A549 (cell line): ENCODE measurements at regions not wholly inside any gene's neighbourhood (a gene's known extent, or its start where the extent isn't known, plus 50 kb on each side); places are given as distances from the start of the nearest gene placed in this dataset.

Experiments
- ATAC-seq, 2 experiments: fragments of 200-7000 bp in 1 of 2; fragments of >200 bp in 1 of 2; cut with Nextera tagmentation in 1 of 2; cut with Tn5 transposase in 1 of 2; 3 replicates each; pipeline versions ENCODE4 v1.8.0 to v1.9.1; 2018 to 2020; ENCODE audit warnings: mild to moderate bottlenecking in 1 of 2, moderate library complexity in 1 of 2
- CTCF ChIA-PET: fragments of 300-600 bp; sonication (Branson Sonifier 250); formaldehyde crosslinking; extraction: SDS; loops from one replicate; lab custom pipeline; 2021; ENCODE audit warnings: antibody characterized with exemption, inconsistent platforms; lab: Yijun Ruan, JAX
- POLR2A ChIA-PET: fragments of 350-600 bp; formaldehyde crosslinking; extraction: SDS; loops from one replicate; lab custom pipeline; 2021; ENCODE audit warnings: antibody characterized with exemption, inconsistent platforms; lab: Yijun Ruan, JAX
- DNase-seq, 2 experiments: peaks; one replicate each; pipeline versions ENCODE4 v3.0.0 to v3.0.0-alpha.2; 2011 to 2016; ENCODE audit warnings: low read depth in 1 of 2, low spot score in 1 of 2
- FAIRE-seq: peaks from 2 replicates; lab custom pipeline; 2011; peaks lifted over from hg19 to GRCh38; lab: Jason Lieb, UNC
- H3K27ac ChIP-seq, 2 experiments: fragments of >200 bp; sonication (Bioruptor Twin); formaldehyde crosslinking; 3 replicates each; pipeline ENCODE4 v1.5.1; 2016 to 2017
- H3K4me1 ChIP-seq: fragments of >200 bp; sonication (Bioruptor Twin); formaldehyde crosslinking; 3 replicates; pipeline ENCODE4 v1.6.1; 2016
- H3K4me2 ChIP-seq: fragments of >200 bp; sonication (Bioruptor Twin); formaldehyde crosslinking; 3 replicates; pipeline ENCODE4 v1.6.1; 2016
- H3K4me3 ChIP-seq: fragments of >200 bp; sonication (Bioruptor Twin); formaldehyde crosslinking; 3 replicates; pipeline ENCODE4 v1.5.1; 2016
- H3K9me3 ChIP-seq: fragments of >200 bp; sonication (Bioruptor Twin); formaldehyde crosslinking; 3 replicates; pipeline ENCODE4 v1.6.1; 2016
- ATOH8 ChIP-seq: fragments of 250-450 bp; sonication (Bioruptor Pico); IDR thresholded peaks from 2 replicates; pipeline ENCODE4 v1.5.0; 2020; ENCODE audit warnings: low read depth, mild to moderate bottlenecking, moderate library complexity
- BHLHE40 ChIP-seq: IDR thresholded peaks from 2 replicates; pipeline ENCODE4 v1.6.1; 2012; ENCODE audit warnings: low read depth, low read length, inconsistent platforms
- CBX2 ChIP-seq: fragments of 200-600 bp; sonication (generic); IDR thresholded peaks from 2 replicates; pipeline ENCODE4 v1.6.1; 2016; ENCODE audit warnings: low read depth, mild to moderate bottlenecking, borderline replicate concordance
- CBX8 ChIP-seq: fragments of 200-600 bp; sonication (generic); IDR thresholded peaks from 2 replicates; pipeline ENCODE4 v1.6.1; 2016
- CEBPB ChIP-seq, 2 experiments: fragments of >200 bp in 1 of 2; sonication (Bioruptor Twin) in 1 of 2; formaldehyde crosslinking in 1 of 2; IDR thresholded peaks; 2 replicates each; pipeline ENCODE4 v1.6.1; 2012 to 2016
- CHD2 ChIP-seq: fragments of 150-350 bp; IDR thresholded peaks from 2 replicates; pipeline ENCODE4 v1.6.1; 2014; ENCODE audit warnings: low read length; ENCODE audit not compliant: partially characterized antibody
- CHD4 ChIP-seq: fragments of 200-600 bp; sonication (generic); IDR thresholded peaks from 2 replicates; pipeline ENCODE4 v1.6.1; 2016; ENCODE audit warnings: antibody characterized with exemption, mild to moderate bottlenecking, borderline replicate concordance
- CTCF ChIP-seq: fragments of >200 bp; sonication (Bioruptor Twin); formaldehyde crosslinking; IDR thresholded peaks from 3 replicates; pipeline ENCODE4 v1.5.1; 2016
- EHMT2 ChIP-seq: fragments of 200-600 bp; sonication (generic); IDR thresholded peaks from 2 replicates; pipeline ENCODE4 v1.6.1; 2016; ENCODE audit warnings: antibody characterized with exemption, low read depth, mild to moderate bottlenecking, moderate library complexity
- GATA3 ChIP-seq: IDR thresholded peaks from 2 replicates; pipeline ENCODE4 v1.6.1; 2012; ENCODE audit warnings: borderline replicate concordance
- HDAC2 ChIP-seq: fragments of 200-600 bp; sonication (generic); IDR thresholded peaks from 2 replicates; pipeline ENCODE4 v1.6.1; 2016
- HEYL ChIP-seq: fragments of 250-450 bp; sonication (Bioruptor Pico); IDR thresholded peaks from 2 replicates; pipeline ENCODE4 v1.8.0; 2021; ENCODE audit warnings: mild to moderate bottlenecking, moderate library complexity
- HOXA7 ChIP-seq: fragments of 250-450 bp; sonication (Bioruptor Pico); IDR thresholded peaks from 2 replicates; pipeline ENCODE4 v1.5.0; 2020; ENCODE audit warnings: mild to moderate bottlenecking, moderate library complexity
- JUN ChIP-seq, 2 experiments: fragments of >200 bp; sonication (Bioruptor Twin); formaldehyde crosslinking; IDR thresholded peaks; 2 replicates in 1 of 2; 3 replicates in 1 of 2; pipeline ENCODE4 v1.6.1; 2016 to 2017
- JUNB ChIP-seq: fragments of >200 bp; sonication (Bioruptor Twin); formaldehyde crosslinking; IDR thresholded peaks from 2 replicates; pipeline ENCODE4 v1.6.1; 2016
- MAFK ChIP-seq: fragments of 450-650 bp; IDR thresholded peaks from 2 replicates; pipeline ENCODE4 v1.6.1; 2014; ENCODE audit not compliant: partially characterized antibody
- MYC ChIP-seq: IDR thresholded peaks from 2 replicates; pipeline ENCODE4 v1.6.1; 2012; ENCODE audit warnings: mild to moderate bottlenecking, inconsistent platforms, low read length, improper control_type of control experiment, borderline replicate concordance
- NFE2L2 ChIP-seq: fragments of 150-350 bp; conservative IDR thresholded peaks from 2 replicates; pipeline ENCODE4 v1.6.1; 2014; ENCODE audit warnings: low read length
- POLR2A ChIP-seq: IDR thresholded peaks from 2 replicates; pipeline ENCODE4 v1.6.1; 2012; ENCODE audit warnings: mild to moderate bottlenecking, low read length
- POLR2AphosphoS2 ChIP-seq: conservative IDR thresholded peaks from 2 replicates; pipeline ENCODE4 v1.6.1; 2012; ENCODE audit warnings: low read length, improper control_type of control experiment, inconsistent platforms
- RARB ChIP-seq: fragments of 250-450 bp; sonication (Bioruptor Pico); IDR thresholded peaks from 2 replicates; pipeline ENCODE4 v1.8.0; 2021; ENCODE audit warnings: mild to moderate bottlenecking, moderate library complexity
- REST ChIP-seq: fragments of 200-600 bp; sonication (generic); IDR thresholded peaks from 2 replicates; pipeline ENCODE4 v1.6.1; 2016; ENCODE audit warnings: antibody characterized with exemption, mild to moderate bottlenecking, moderate library complexity
- RFX5 ChIP-seq: fragments of 450-650 bp; IDR thresholded peaks from 2 replicates; pipeline ENCODE4 v1.7.1; 2014; ENCODE audit warnings: antibody characterized with exemption, mild to moderate bottlenecking, moderate library complexity
- RNF2 ChIP-seq: fragments of 200-600 bp; sonication (generic); IDR thresholded peaks from 2 replicates; pipeline ENCODE4 v1.6.1; 2016; ENCODE audit warnings: low read depth, mild to moderate bottlenecking, antibody characterized with exemption, moderate library complexity, borderline replicate concordance
- SMC3 ChIP-seq: fragments of >200 bp; sonication (Bioruptor Twin); formaldehyde crosslinking; IDR thresholded peaks from 3 replicates; pipeline ENCODE4 v1.6.1; 2018; ENCODE audit warnings: inconsistent platforms
- SREBF2 ChIP-seq: fragments of 450-650 bp; IDR thresholded peaks from 2 replicates; pipeline ENCODE4 v1.6.1; 2014; ENCODE audit warnings: mild to moderate bottlenecking, moderate library complexity
- TFCP2L1 ChIP-seq: fragments of 250-450 bp; sonication (Bioruptor Pico); IDR thresholded peaks from 2 replicates; pipeline ENCODE4 v1.5.0; 2021; ENCODE audit warnings: mild to moderate bottlenecking
- TP53 ChIP-seq: fragments of 250-450 bp; sonication (Bioruptor Pico); IDR thresholded peaks from 2 replicates; pipeline ENCODE4 v1.5.0; 2021; ENCODE audit warnings: mild to moderate bottlenecking, moderate library complexity
- USF2 ChIP-seq: fragments of 450-650 bp; IDR thresholded peaks from 2 replicates; pipeline ENCODE4 v1.6.1; 2014; ENCODE audit warnings: antibody characterized with exemption
- ZC3H11A ChIP-seq: fragments of 450-650 bp; IDR thresholded peaks from 2 replicates; pipeline ENCODE4 v1.6.1; 2014; ENCODE audit warnings: antibody characterized with exemption, mild to moderate bottlenecking
- ZNF302 ChIP-seq: fragments of 250-450 bp; sonication (Bioruptor Pico); IDR thresholded peaks from 2 replicates; pipeline ENCODE4 v1.9.0; 2021; ENCODE audit warnings: inconsistent platforms, mild to moderate bottlenecking, moderate library complexity
- WGBS: methylation state at CpG from one replicate; pipeline ENCODE4 v1.1.6; 2017; ENCODE audit errors: missing lambda C conversion rate; 5-methylcytosine and 5-hydroxymethylcytosine counted together

- no peak for TF ChIP-seq CBX8
- TF ChIP-seq HEYL (CRISPR knock-in tag), result no peak
- no peak for TF ChIP-seq CTCF
- peak; percentile 36 to 45; a peak in 1 of 5 replicates for TF ChIP-seq JUN (IDR thresholded peaks at IDR 0.05)
- TF ChIP-seq SMC3, result peak; percentile 23; the same call in 1 of the 3 replicates
- no peak for TF ChIP-seq POLR2AphosphoS2
- no peak; the same call in 1 of the 2 replicates for TF ChIP-seq GATA3
- no peak for TF ChIP-seq BHLHE40
Measured at GRCh38 chr14:51398898-51399297, 158.9 kb downstream of the TMX1 start (continued).

GRCh38 chr14:51400139-51400538, 160.1 kb downstream of the TMX1 start:
- POLR2A ChIA-PET, result no interaction called here
- no peak overlapping the region for H3K4me3 ChIP-seq
- FAIRE-seq, result no peak
- peaks cover 46% of the 10 kb centered on the region for H3K4me1 ChIP-seq
- ATAC-seq, result no peak
- peak overlapping the region in 1 of 2 experiments; percentile 59; a peak in 2 of 6 replicates for H3K27ac ChIP-seq
- TF ChIP-seq GATA3, result no peak
- TF ChIP-seq CEBPB (IDR thresholded peaks at IDR 0.05), result no peak
- no peak for TF ChIP-seq EHMT2
- TF ChIP-seq MYC, result no peak
- no peak for TF ChIP-seq NFE2L2
- TF ChIP-seq JUN (IDR thresholded peaks at IDR 0.05), result no peak
- TF ChIP-seq CHD2, result no peak
- TF ChIP-seq HDAC2, result no peak
- TF ChIP-seq MAFK, result no peak
- no peak for TF ChIP-seq POLR2AphosphoS2
- no peak for TF ChIP-seq CBX2
- TF ChIP-seq HOXA7, result no peak
- no peak for TF ChIP-seq RFX5
- TF ChIP-seq HEYL (CRISPR knock-in tag), result no peak
- no peak for TF ChIP-seq RARB (CRISPR knock-in tag)
- TF ChIP-seq TFCP2L1 (CRISPR knock-in tag), result no peak
- TF ChIP-seq POLR2A, result no peak
- no peak for TF ChIP-seq SREBF2
- CTCF ChIA-PET, result interaction anchor here (1.0 kb wide), 1 partner anchor 29 kb away, joined by 3 read pairs; no protein-coding TSS in a partner anchor
- DNase-seq, result no peak
- no peaks in the 10 kb centered on the region for H3K9me3 ChIP-seq
- H3K4me2 ChIP-seq, result no peak overlapping the region
- WGBS, result 85% methylated on average over 2 of the region's 2 CpGs

- Histone ChIP-seq H3K9me3 (no peaks in the 10 kb centered on the region), H3K4me2 (no peak overlapping the region), H3K4me1 (peaks cover 34% of the 10 kb centered on the region), H3K4me3 (no peak overlapping the region), H3K27ac (no peak overlapping the region)
- ChIA-PET CTCF (interaction anchor here (0.9 to 1.1 kb wide), 2 partner anchors 50 to 251 kb away, joined by 3 read pairs; no protein-coding TSS in a partner anchor), POLR2A (no interaction called here)
- ATAC-seq, result no peak
- 96% methylated on average over 2 of the region's 2 CpGs for WGBS
- peak in 1 of 2 experiments; percentile 17 for DNase-seq
- FAIRE-seq, result no peak
- TF ChIP-seq RARB (CRISPR knock-in tag), result no peak
- no peak for TF ChIP-seq ZNF302 (CRISPR knock-in tag)
- no peak for TF ChIP-seq TP53 (CRISPR knock-in tag)
- TF ChIP-seq CHD2, result no peak
- TF ChIP-seq ZC3H11A, result no peak
- TF ChIP-seq CHD4, result no peak
- TF ChIP-seq USF2, result no peak
- TF ChIP-seq EHMT2, result no peak
- no peak for TF ChIP-seq ATOH8 (CRISPR knock-in tag)
- TF ChIP-seq JUNB, result no peak
- no peak for TF ChIP-seq RNF2
- no peak for TF ChIP-seq REST
- no peak for TF ChIP-seq POLR2A
- TF ChIP-seq GATA3, result no peak
Measured at GRCh38 chr14:51401272-51401671, 161.2 kb downstream of the TMX1 start.
